Cardiac septum (tissue), 1 donor: ENCODE measurements at regions not wholly inside any gene's neighbourhood (a gene's known extent, or its start where the extent isn't known, plus 50 kb on each side); places are given as distances from the start of the nearest gene placed in this dataset.
"Not testable (repeated sequence)": the region's sequence is repeated elsewhere in the genome, so short reads cannot be mapped to it uniquely, and the experiment has no call there.

Experiments
- DNase-seq: peaks from one replicate; pipeline ENCODE4 v3.0.0-alpha.2; 2020; ENCODE audit warnings: low spot score
- intact Hi-C: fragments of 100-400 bp; cut with DNase I; formaldehyde crosslinking; loops from one replicate; pipeline ENCODE4 v1.14.0; 2022
- donor health status: DM: no; HTN: no; CAD: no.

- DNase-seq: no peak
- intact Hi-C loops: no loop called here
Observed at GRCh38 chr3:30467596-30468238, 138.7 kb upstream of the TGFBR2 start.

GRCh38 chr3:30469133-30469532 is 137.3 kb upstream of the TGFBR2 start:
- intact Hi-C loops: no loop called here
- no peak for DNase-seq

- no peak for DNase-seq
- intact Hi-C loops: no loop called here
Observed at GRCh38 chr3:30470496-30470895, 135.9 kb upstream of the TGFBR2 start.

- intact Hi-C loops: no loop called here
- no peak for DNase-seq
Observed at GRCh38 chr3:30471066-30471465, 135.3 kb upstream of the TGFBR2 start.

GRCh38 chr3:30471796-30472489 is 134.5 kb upstream of the TGFBR2 start:
- intact Hi-C loops: no loop called here
- DNase-seq: no peak

- intact Hi-C loops: no loop called here
- no peak for DNase-seq
Observed at GRCh38 chr3:30473374-30474051, 132.9 kb upstream of the TGFBR2 start.

- no peak for DNase-seq
- intact Hi-C loops: no loop called here
Observed at GRCh38 chr3:30474371-30474770, 132.0 kb upstream of the TGFBR2 start.

- intact Hi-C loops: no loop called here
- no peak for DNase-seq
Observed at GRCh38 chr3:30475038-30475808, 131.2 kb upstream of the TGFBR2 start.

GRCh38 chr3:30475809-30476178 is 130.6 kb upstream of the TGFBR2 start:
- intact Hi-C loops: no loop called here
- no peak for DNase-seq

GRCh38 chr3:30476368-30477084 is 129.9 kb upstream of the TGFBR2 start:
- DNase-seq: no peak
- intact Hi-C loops: no loop called here

GRCh38 chr3:30477149-30477921 is 129.1 kb upstream of the TGFBR2 start:
- no peak for DNase-seq
- intact Hi-C loops: no loop called here

- DNase-seq, intact Hi-C loops: not testable (repeated sequence)
Observed at GRCh38 chr3:30479737-30480136, 126.7 kb upstream of the TGFBR2 start.

GRCh38 chr3:30480156-30480555 is 126.2 kb upstream of the TGFBR2 start:
- DNase-seq, intact Hi-C loops: not testable (repeated sequence)

- no peak for DNase-seq
- intact Hi-C loops: no loop called here
Observed at GRCh38 chr3:30480587-30480986, 125.8 kb upstream of the TGFBR2 start.

GRCh38 chr3:30481241-30481640 is 125.2 kb upstream of the TGFBR2 start:
- no peak for DNase-seq
- intact Hi-C loops: no loop called here

GRCh38 chr3:30484229-30484628 is 122.2 kb upstream of the TGFBR2 start:
- intact Hi-C loops: not testable (repeated sequence)

GRCh38 chr3:30486368-30486767 is 120.0 kb upstream of the TGFBR2 start:
- intact Hi-C loops: no loop called here
- no peak for DNase-seq

More at GRCh38 chr3:30484229-30484628, 122.2 kb upstream of the TGFBR2 start:
- not testable (repeated sequence) for DNase-seq

- DNase-seq: no peak
- intact Hi-C loops: no loop called here
Observed at GRCh38 chr3:30488070-30488756, 118.2 kb upstream of the TGFBR2 start.
